IMR-90 (cell line): ENCODE measurements at regions not wholly inside any gene's neighbourhood (a gene's known extent, or its start where the extent isn't known, plus 50 kb on each side); places are given as distances from the start of the nearest gene placed in this dataset.

ENCODE experiments used
- ATAC-seq: fragments of 200-7000 bp; cut with Tn5 transposase; 2 replicates; pipeline ENCODE4 v1.9.1; 2020; ENCODE audit warnings: low read depth, mild to moderate bottlenecking, moderate library complexity
- BruUV-seq: library from RNA; stranded (reverse); fragments of 400-500 nt; replicated peaks from 2 replicates; lab custom pipeline; 2021; lab: Mats Ljungman, UMichigan
- CTCF ChIA-PET: fragments of 300-600 bp; formaldehyde crosslinking; extraction: SDS; loops from one replicate; lab custom pipeline; 2021; ENCODE audit warnings: antibody characterized with exemption; lab: Yijun Ruan, JAX
- POLR2A ChIA-PET: fragments of 300-600 bp; sonication (Branson Sonifier 250); formaldehyde crosslinking; loops from one replicate; lab custom pipeline; 2022; ENCODE audit warnings: antibody characterized with exemption; ENCODE audit not compliant: unreplicated experiment; lab: Charles Lee
- DNase-seq: peaks from one replicate; pipeline ENCODE4 v3.0.0; 2013
- H2AFZ ChIP-seq: replicated peaks from 2 replicates; pipeline ENCODE3; 2013; ENCODE audit warnings: low read length, mild to moderate bottlenecking; ENCODE audit not compliant: poor library complexity
- H2AK5ac ChIP-seq: 2 replicates; pipeline ENCODE4 v1.6.1; 2013; ENCODE audit warnings: low read depth, low read length, inconsistent platforms
- H2AK9ac ChIP-seq: replicated peaks from 2 replicates; pipeline ENCODE3; 2013; ENCODE audit warnings: mild to moderate bottlenecking, low read depth, low read length, moderate library complexity; ENCODE audit not compliant: poor library complexity
- H2BK120ac ChIP-seq: 2 replicates; pipeline ENCODE4 v1.6.1; 2013; ENCODE audit warnings: low read depth, low read length, inconsistent platforms
- H2BK15ac ChIP-seq: 3 replicates; pipeline ENCODE4 v1.6.1; 2013; ENCODE audit warnings: low read depth, low read length, inconsistent platforms
- H2BK20ac ChIP-seq: 2 replicates; pipeline ENCODE4 v1.6.1; 2013; ENCODE audit warnings: low read depth, mild to moderate bottlenecking, inconsistent platforms, low read length, moderate library complexity
- H2BK5ac ChIP-seq: 2 replicates; pipeline ENCODE4 v1.6.1; 2013; ENCODE audit warnings: mild to moderate bottlenecking, low read depth, low read length, inconsistent platforms; ENCODE audit not compliant: poor library complexity, severe bottlenecking
- H3K14ac ChIP-seq: replicated peaks from 2 replicates; pipeline ENCODE4 v1.6.1; 2013; ENCODE audit warnings: low read depth, low read length, inconsistent platforms
- H3K18ac ChIP-seq: 2 replicates; pipeline ENCODE4 v1.6.1; 2013; ENCODE audit warnings: low read depth, low read length, control low read depth
- H3K23ac ChIP-seq: 2 replicates; pipeline ENCODE4 v1.6.1; 2013; ENCODE audit warnings: low read depth, low read length, inconsistent platforms
- H3K27ac ChIP-seq: 2 replicates; pipeline ENCODE4 v1.5.1; 2013; ENCODE audit warnings: mild to moderate bottlenecking, control low read depth, low read length; ENCODE audit not compliant: insufficient read depth
- H3K27me3 ChIP-seq: 2 replicates; pipeline ENCODE4 v1.6.1; 2013; ENCODE audit warnings: low read length; ENCODE audit not compliant: control insufficient read depth, insufficient read depth
- H3K36me3 ChIP-seq: 2 replicates; pipeline ENCODE4 v1.6.1; 2013; ENCODE audit warnings: low read length, mixed read lengths; ENCODE audit not compliant: control insufficient read depth, insufficient read depth
- H3K4ac ChIP-seq: 2 replicates; pipeline ENCODE4 v1.6.1; 2013; ENCODE audit warnings: low read depth, low read length, inconsistent platforms
- H3K4me1 ChIP-seq: 2 replicates; pipeline ENCODE4 v1.6.1; 2013; ENCODE audit warnings: low read length, mixed read lengths; ENCODE audit not compliant: control insufficient read depth, insufficient read depth
- H3K4me2 ChIP-seq: 2 replicates; pipeline ENCODE4 v1.6.1; 2013; ENCODE audit warnings: low read depth, mild to moderate bottlenecking, control low read depth, low read length, moderate library complexity
- H3K4me3 ChIP-seq: 2 replicates; pipeline ENCODE4 v1.5.1; 2013; ENCODE audit warnings: low read depth, mild to moderate bottlenecking, control low read depth, low read length, moderate library complexity; ENCODE audit not compliant: insufficient read depth
- H3K56ac ChIP-seq: 2 replicates; pipeline ENCODE4 v1.6.1; 2013; ENCODE audit warnings: low read length, inconsistent platforms; ENCODE audit not compliant: insufficient read depth; ENCODE audit errors: extremely low read depth
- H3K79me1 ChIP-seq, 2 experiments: 2 replicates each; pipeline ENCODE4 v1.6.1; 2013; ENCODE audit warnings: low read length in 2 of 2, inconsistent platforms in 1 of 2, low read depth in 1 of 2
- H3K9ac ChIP-seq: 2 replicates; pipeline ENCODE4 v1.6.1; 2013; ENCODE audit warnings: low read depth, low read length, control low read depth
- H3K9me1 ChIP-seq: 2 replicates; pipeline ENCODE4 v1.6.1; 2013; ENCODE audit warnings: low read length, inconsistent platforms; ENCODE audit not compliant: insufficient read depth
- H3K9me3 ChIP-seq: 2 replicates; pipeline ENCODE4 v1.6.1; 2013; ENCODE audit warnings: low read length; ENCODE audit not compliant: control insufficient read depth, insufficient read depth
- H4K20me1 ChIP-seq: 2 replicates; pipeline ENCODE4 v1.6.1; 2013; ENCODE audit warnings: low read length, inconsistent platforms; ENCODE audit not compliant: insufficient read depth
- H4K5ac ChIP-seq: 2 replicates; pipeline ENCODE4 v1.6.1; 2013; ENCODE audit warnings: mild to moderate bottlenecking, low read depth, low read length, control low read depth
- H4K8ac ChIP-seq, 2 experiments: 2 replicates each; pipeline ENCODE4 v1.6.1; 2013; ENCODE audit warnings: low read depth in 2 of 2, low read length in 2 of 2, control low read depth in 1 of 2, inconsistent platforms in 1 of 2
- H4K91ac ChIP-seq: 2 replicates; pipeline ENCODE4 v1.6.1; 2013; ENCODE audit warnings: low read depth, low read length, inconsistent platforms; ENCODE audit not compliant: insufficient read depth
- BHLHE40 ChIP-seq: fragments of 150-350 bp; IDR thresholded peaks from 2 replicates; pipeline ENCODE4 v1.6.1; 2016; ENCODE audit warnings: mild to moderate bottlenecking, low read depth, low read length
- CEBPB ChIP-seq: IDR thresholded peaks from 2 replicates; pipeline ENCODE4 v1.6.1; 2012; ENCODE audit warnings: low read depth, low read length, improper control_type of control experiment
- CHD1 ChIP-seq: IDR thresholded peaks from 2 replicates; pipeline ENCODE4 v1.6.1; 2012; ENCODE audit warnings: low read depth, low read length, improper control_type of control experiment
- CTCF ChIP-seq: conservative IDR thresholded peaks from 2 replicates; pipeline ENCODE4 v1.5.1; 2012; ENCODE audit warnings: mild to moderate bottlenecking, low read depth, low read length, improper control_type of control experiment
- ELK1 ChIP-seq: fragments of 150-350 bp; IDR thresholded peaks from 2 replicates; pipeline ENCODE4 v1.6.1; 2016; ENCODE audit warnings: low read depth, mild to moderate bottlenecking, low read length, moderate library complexity, borderline replicate concordance
- FOS ChIP-seq: fragments of 150-350 bp; IDR thresholded peaks from 2 replicates; pipeline ENCODE4 v1.6.1; 2016; ENCODE audit warnings: low read depth, low read length
- MAFK ChIP-seq: IDR thresholded peaks from 2 replicates; pipeline ENCODE4 v1.6.1; 2012; ENCODE audit warnings: low read depth, low read length, improper control_type of control experiment
- NFE2L2 ChIP-seq: fragments of 150-350 bp; IDR thresholded peaks from 2 replicates; pipeline ENCODE4 v1.6.1; 2016; ENCODE audit warnings: low read depth, mild to moderate bottlenecking, low read length
- RAD21 ChIP-seq: IDR thresholded peaks from 2 replicates; pipeline ENCODE4 v1.6.1; 2012; ENCODE audit warnings: low read length, improper control_type of control experiment
- RFX5 ChIP-seq: IDR thresholded peaks from 2 replicates; pipeline ENCODE4 v1.8.0; 2012; ENCODE audit warnings: low read depth, mild to moderate bottlenecking, low read length, moderate library complexity
- SMC3 ChIP-seq: fragments of 150-350 bp; IDR thresholded peaks from 2 replicates; pipeline ENCODE4 v1.6.1; 2016; ENCODE audit warnings: low read depth, mild to moderate bottlenecking, antibody characterized with exemption, low read length, moderate library complexity
- WGBS, 2 experiments: methylation state at CpG; one replicate each; pipeline versions ENCODE4 v1.1.5 to v1.1.7; 2013; ENCODE audit warnings: missing lambda C conversion rate in 2 of 2; ENCODE audit not compliant: insufficient read length in 1 of 2; ENCODE audit errors: extremely low coverage in 2 of 2; 5-methylcytosine and 5-hydroxymethylcytosine counted together
- dilution Hi-C: fragments of 300-500 bp; cut with HindIII; formaldehyde crosslinking; loops from one replicate; pipeline ENCODE4 v1.14.3; 2018; ENCODE audit warnings: low sequenced_read_pairs; ENCODE audit not compliant: unreplicated experiment
- in situ Hi-C: fragments of 300-500 bp; cut with MboI; formaldehyde crosslinking; loops from 3 replicates; pipeline ENCODE4 v1.14.3; 2019; ENCODE audit warnings: low sequenced_read_pairs, inconsistent platforms, mixed read lengths
- intact Hi-C: fragments of 100-400 bp; cut with micrococcal nuclease; formaldehyde crosslinking; loops from 2 replicates; pipeline ENCODE4 v1.10.0; 2022

GRCh38 chr5:3451961-3452360, 143.7 kb upstream of the IRX1 start:
- intact Hi-C loops = no loop called here
- WGBS, 2 experiments = no CpG with 5 or more reads among the region's 10 CpGs

More at GRCh38 chr5:3451961-3452360, 143.7 kb upstream of the IRX1 start:
- Histone ChIP-seq H3K23ac (no peak overlapping the region), H3K9me1 (no peaks in the 10 kb centered on the region), H2BK20ac (no peak overlapping the region), H4K20me1 (no peaks in the 10 kb centered on the region), H3K27me3 (no peaks in the 10 kb centered on the region), H2BK120ac (no peak overlapping the region), H3K79me1 (no peaks in the 10 kb centered on the region), H2AK9ac (no peak overlapping the region), H2AK5ac (no peak overlapping the region), H3K27ac (no peak overlapping the region), H2BK5ac (no peak overlapping the region), H3K4ac (no peak overlapping the region), H4K91ac (no peak overlapping the region), H3K4me3 (no peak overlapping the region), H4K8ac (no peak overlapping the region), H3K14ac (no peak overlapping the region), H3K4me1 (no peaks in the 10 kb centered on the region), H3K36me3 (no peaks in the 10 kb centered on the region), H2AFZ (no peak overlapping the region), H3K56ac (no peak overlapping the region), H3K9me3 (peaks cover 37% of the 10 kb centered on the region), H3K4me2 (no peak overlapping the region), H3K9ac (no peak overlapping the region), H3K18ac (no peak overlapping the region), H4K5ac (no peak overlapping the region), H2BK15ac (no peak overlapping the region)
- TF ChIP-seq CTCF = no peak
- no peak for TF ChIP-seq CHD1
- no peak for TF ChIP-seq ELK1
- no peak for TF ChIP-seq FOS
- TF ChIP-seq MAFK = no peak
- no peak for TF ChIP-seq RFX5
- TF ChIP-seq SMC3 = no peak
- TF ChIP-seq BHLHE40 = no peak
- no peak for TF ChIP-seq CEBPB
- TF ChIP-seq RAD21 = no peak
- no peak for TF ChIP-seq NFE2L2
- CTCF ChIA-PET = no interaction called here
- in situ Hi-C loops = no loop called here
- POLR2A ChIA-PET = no interaction called here
- DNase-seq = no peak
- no peak for ATAC-seq
- no TSS peak for BruUV-seq
- dilution Hi-C loops = no loop called here
